K562 (cell line): ENCODE measurements at regions not wholly inside any gene's neighbourhood (a gene's known extent, or its start where the extent isn't known, plus 50 kb on each side); places are given as distances from the start of the nearest gene placed in this dataset.

Experiments used
- ATAC-seq: fragments of 200-7000 bp; cut with Tn5 transposase; 3 replicates; pipeline ENCODE4 v1.9.1; 2020; ENCODE audit warnings: moderate library complexity
- BruUV-seq: library from RNA; stranded (reverse); fragments of 400-500 nt; replicated peaks from 2 replicates; lab custom pipeline; 2021; lab: Mats Ljungman, UMichigan
- CTCF ChIA-PET: fragments of 300-600 bp; formaldehyde crosslinking; extraction: SDS; loops from one replicate; lab custom pipeline; 2021; ENCODE audit warnings: low intra/inter-chr PET ratio; lab: Yijun Ruan, JAX
- POLR2A ChIA-PET: fragments of 300-600, 350-650 bp; sonication (Branson Sonifier 250); formaldehyde crosslinking; extraction: SDS; loops from one replicate; lab custom pipeline; 2021; ENCODE audit warnings: antibody characterized with exemption, inconsistent platforms; lab: Yijun Ruan, JAX
- DNase-seq, 4 experiments: peaks; one replicate each; pipeline versions ENCODE4 v3.0.0 to v3.0.0-alpha.2; 2011 to 2018; ENCODE audit warnings: low spot score in 3 of 4, mixed read lengths in 3 of 4; ENCODE audit errors: extremely low read depth in 1 of 4
- FAIRE-seq: peaks from 2 replicates; lab custom pipeline; 2011; peaks lifted over from hg19 to GRCh38; lab: Jason Lieb, UNC
- H2AFZ ChIP-seq: 2 replicates; pipeline ENCODE4 v1.6.0; 2011; ENCODE audit warnings: low read depth, low read length, control low read depth, inconsistent platforms
- H3K27ac ChIP-seq: fragments of 200-600 bp; 3 replicates; pipeline ENCODE4 v1.8.0; 2011; ENCODE audit warnings: low read depth, mild to moderate bottlenecking, control low read depth, inconsistent platforms, low read length, moderate library complexity, mixed read lengths; ENCODE audit errors: extremely low read depth
- H3K27me3 ChIP-seq, 2 experiments: fragments of 300-600 bp in 1 of 2; 2 replicates in 1 of 2; 3 replicates in 1 of 2; pipeline versions ENCODE4 v1.6.0 to v1.8.0; 2011; ENCODE audit warnings: inconsistent platforms in 2 of 2, low read length in 2 of 2, mild to moderate bottlenecking in 1 of 2, mixed read lengths in 1 of 2, moderate library complexity in 1 of 2; ENCODE audit not compliant: control insufficient read depth in 2 of 2, insufficient read depth in 2 of 2
- H3K36me3 ChIP-seq: fragments of 300-600 bp; 3 replicates; pipeline ENCODE4 v1.8.0; 2011; ENCODE audit warnings: mild to moderate bottlenecking, low read length, inconsistent platforms; ENCODE audit not compliant: control insufficient read depth, insufficient read depth
- H3K4me1 ChIP-seq, 2 experiments: fragments of 200-600 bp in 1 of 2; replicated peaks in 1 of 2; 2 replicates in 1 of 2; 3 replicates in 1 of 2; pipeline versions ENCODE4 v1.5.1 to v1.8.0; 2011; ENCODE audit warnings: inconsistent platforms in 2 of 2, low read length in 2 of 2, mild to moderate bottlenecking in 1 of 2, mixed read lengths in 1 of 2, moderate library complexity in 1 of 2; ENCODE audit not compliant: control insufficient read depth in 2 of 2, insufficient read depth in 2 of 2
- H3K4me2 ChIP-seq: 2 replicates; pipeline ENCODE4 v1.6.1; 2011; ENCODE audit warnings: low read length, control low read depth, inconsistent platforms, mixed read lengths; ENCODE audit not compliant: insufficient read depth
- H3K4me3 ChIP-seq: fragments of 200-600 bp; sonication (generic), shearing (Covaris generic); 2 replicates; pipeline ENCODE4 v1.5.1; 2016; ENCODE audit warnings: control low read depth, inconsistent platforms
- H3K79me2 ChIP-seq: fragments of 200-600 bp; 3 replicates; pipeline ENCODE4 v1.8.0; 2011; ENCODE audit warnings: low read length, inconsistent platforms; ENCODE audit not compliant: control insufficient read depth, insufficient read depth
- H3K9ac ChIP-seq, 2 experiments: 2 replicates each; pipeline versions ENCODE4 v1.6.0 to v1.6.1; 2011; ENCODE audit warnings: low read depth in 2 of 2, low read length in 2 of 2, control low read depth in 1 of 2, inconsistent platforms in 1 of 2, mild to moderate bottlenecking in 1 of 2, mixed read lengths in 1 of 2; ENCODE audit not compliant: insufficient read depth in 1 of 2
- H3K9me1 ChIP-seq: one replicate; pipeline ENCODE4 v1.6.0; 2011; ENCODE audit warnings: inconsistent platforms, mild to moderate bottlenecking, low read length, moderate library complexity; ENCODE audit not compliant: control insufficient read depth, insufficient read depth
- H3K9me3 ChIP-seq: replicated peaks from 2 replicates; pipeline ENCODE4 v1.5.1; 2011; ENCODE audit warnings: low read depth, low read length, inconsistent platforms; ENCODE audit not compliant: control insufficient read depth, insufficient read depth
- H4K20me1 ChIP-seq: replicated peaks from 2 replicates; pipeline ENCODE4 v1.6.1; 2011; ENCODE audit warnings: low read length, inconsistent platforms, mixed read lengths; ENCODE audit not compliant: control insufficient read depth, insufficient read depth
- CREM ChIP-seq: IDR thresholded peaks from 2 replicates; pipeline ENCODE4 v1.6.1; 2014; ENCODE audit warnings: antibody characterized with exemption, low read depth
- MYBL2 ChIP-seq, 2 experiments: fragments of 450-650 bp in 1 of 2; sonication (generic) in 1 of 2; formaldehyde crosslinking in 1 of 2; IDR thresholded peaks; 2 replicates each; pipeline versions ENCODE4 v1.6.1 to v1.8.1; 2017 to 2022; ENCODE audit warnings: borderline replicate concordance in 1 of 2, inconsistent platforms in 1 of 2, low read depth in 1 of 2, mild to moderate bottlenecking in 1 of 2, missing genetic modification reagents in 1 of 2, moderate library complexity in 1 of 2
- ZBTB40 ChIP-seq, 2 experiments: fragments of 450-650 bp in 1 of 2; sonication (generic) in 1 of 2; formaldehyde crosslinking in 1 of 2; IDR thresholded peaks; 2 replicates each; pipeline versions ENCODE4 v1.7.1 to v1.9.0; 2016 to 2022; ENCODE audit warnings: inconsistent platforms in 1 of 2, mild to moderate bottlenecking in 1 of 2, missing genetic modification reagents in 1 of 2
- ZNF224 ChIP-seq: sonication (generic); formaldehyde crosslinking; IDR thresholded peaks from 2 replicates; pipeline ENCODE4 v1.8.0; 2022; ENCODE audit warnings: mild to moderate bottlenecking, missing genetic modification reagents
- WGBS: fragments of 100-300 bp; shearing (Covaris generic); methylation state at CpG from one replicate; pipeline ENCODE4 v1.1.6; 2016; ENCODE audit warnings: low coverage, mixed read lengths; ENCODE audit not compliant: insufficient coverage; ENCODE audit errors: missing lambda C conversion rate; 5-methylcytosine and 5-hydroxymethylcytosine counted together
- in situ Hi-C: fragments of 300-500 bp; cut with MboI; formaldehyde crosslinking; loops from 4 replicates; pipeline ENCODE4 v1.15.0; 2018; ENCODE audit warnings: inconsistent platforms, mixed read lengths
- intact Hi-C: fragments of 100-400 bp; cut with micrococcal nuclease; formaldehyde crosslinking; loops from 2 replicates; pipeline ENCODE4 v1.14.2; 2022

- Histone ChIP-seq H3K9me3 (no peaks in the 10 kb centered on the region), H3K4me2 (peak overlapping the region; percentile 46; the same call in 1 of the 2 replicates), H3K36me3 (no peaks in the 10 kb centered on the region), H3K9ac (no peak overlapping the region), H3K27me3 (no peaks in the 10 kb centered on the region), H3K79me2 (no peaks in the 10 kb centered on the region), H3K27ac (no peak overlapping the region; the same call in 2 of the 3 replicates), H3K4me3 (no peak overlapping the region), H3K4me1 (no peaks in the 10 kb centered on the region), H3K9me1 (no peaks in the 10 kb centered on the region), H2AFZ (peak overlapping the region; percentile 66), H4K20me1 (no peaks in the 10 kb centered on the region)
- FAIRE-seq = no peak
- ChIA-PET POLR2A (no interaction called here), CTCF (no interaction called here)
- intact Hi-C loops = no loop called here
- no TSS peak for BruUV-seq
- in situ Hi-C loops = no loop called here
- no peak for ATAC-seq
- WGBS = 8% methylated on average over 5 of the region's 5 CpGs
- no peak for DNase-seq
- no peak for TF ChIP-seq CREM
- TF ChIP-seq MYBL2 (IDR thresholded peaks at IDR 0.05; ENCODE audit: low read depth) = no peak
- no peak for TF ChIP-seq MYBL2 (CRISPR knock-in tag; IDR thresholded peaks at IDR 0.05; ENCODE audit: borderline replicate concordance)
- TF ChIP-seq ZBTB40 (IDR thresholded peaks at IDR 0.05) = peak; percentile 37; the same call in 1 of the 2 replicates
- TF ChIP-seq ZBTB40 (CRISPR knock-in tag; IDR thresholded peaks at IDR 0.05) = no peak
- no peak for TF ChIP-seq ZNF224 (CRISPR knock-in tag)
Observed at GRCh38 chr13:65154661-65155447, 2075.3 kb downstream of the PCDH9 start.
